ENCODE measurements at regions not wholly inside any gene's neighbourhood (a gene's known extent, or its start where the extent isn't known, plus 50 kb on each side); places are given as distances from the start of the nearest gene placed in this dataset.

GRCh38 chrY:15162211-15162610 lies 637.9 kb downstream of the NLGN4Y start:
- DNase-seq, result no peak

GRCh38 chrY:15179890-15180289 lies 655.6 kb downstream of the NLGN4Y start:
- no peak for DNase-seq

GRCh38 chrY:15229056-15229455 lies 704.7 kb downstream of the NLGN4Y start:
- DNase-seq, result no peak

GRCh38 chrY:15239596-15240132 lies 715.3 kb downstream of the NLGN4Y start:
- no peak for DNase-seq

DNA sequence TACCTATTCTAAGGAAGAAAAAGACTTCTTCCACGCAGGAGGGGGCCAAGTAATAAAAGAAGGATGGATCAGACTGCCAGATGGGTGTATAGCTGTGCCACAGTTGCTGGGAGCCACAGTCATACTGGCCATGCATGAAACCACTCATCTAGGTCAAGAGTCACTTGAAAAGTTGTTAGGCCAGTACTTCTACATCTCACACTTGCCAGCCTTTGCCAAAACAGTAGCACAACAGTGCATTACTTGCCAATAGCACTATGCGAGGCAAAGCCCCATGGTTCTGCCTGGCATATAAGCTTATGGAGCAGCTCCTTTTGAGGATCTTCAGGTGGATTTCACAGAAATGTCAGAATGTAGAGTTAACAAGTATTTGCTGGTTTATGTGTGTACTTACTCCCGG lies 735.0 kb downstream of the NLGN4Y start:
- no peak for DNase-seq

DNA sequence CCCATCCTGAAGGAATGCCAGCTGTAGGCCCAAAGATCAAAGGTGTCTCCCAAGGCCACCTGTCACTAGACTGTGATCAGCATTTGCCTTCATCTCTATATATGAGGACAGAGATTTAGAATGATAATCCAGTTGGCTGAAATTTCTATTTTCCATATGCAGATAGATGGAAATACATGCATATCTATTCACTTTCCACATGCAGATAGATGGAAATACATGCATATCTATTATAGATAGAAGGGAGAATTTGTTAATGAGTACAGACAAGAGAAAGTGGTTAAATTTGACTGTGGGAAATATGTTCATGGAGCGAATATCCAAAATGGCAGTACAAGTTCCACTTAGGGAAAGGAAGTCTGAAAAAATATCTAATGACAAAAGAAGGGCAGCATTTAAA lies 762.2 kb downstream of the NLGN4Y start:
- DNase-seq, result no peak

- DNase-seq, result no peak
These were observed 765.5 kb downstream of the NLGN4Y start for GRCh38 chrY:15289821-15290220.

GRCh38 chrY:15292881-15293280 lies 768.6 kb downstream of the NLGN4Y start:
- no peak for DNase-seq

DNA sequence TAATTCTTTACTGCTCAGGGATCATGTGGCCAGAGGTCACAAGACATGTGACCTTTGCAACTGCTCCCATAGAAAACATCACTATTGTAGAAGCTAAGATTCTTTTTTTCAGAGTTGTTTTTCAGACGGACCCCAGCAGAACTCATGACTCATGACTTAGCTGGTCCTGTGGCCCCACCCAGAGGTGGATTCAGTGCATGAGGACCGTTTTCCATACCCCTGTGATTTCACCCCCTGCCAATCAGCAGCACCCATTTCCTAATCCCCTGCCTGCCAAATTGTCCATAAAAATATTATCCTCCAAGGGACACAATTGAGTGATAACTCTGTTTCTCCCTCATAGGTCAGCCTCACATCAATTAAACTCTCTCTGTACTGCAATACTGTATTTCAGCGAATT lies 777.5 kb downstream of the NLGN4Y start:
- no peak for DNase-seq

- DNase-seq, result no peak
These were observed 787.8 kb downstream of the NLGN4Y start for GRCh38 chrY:15312166-15312565.

DNA sequence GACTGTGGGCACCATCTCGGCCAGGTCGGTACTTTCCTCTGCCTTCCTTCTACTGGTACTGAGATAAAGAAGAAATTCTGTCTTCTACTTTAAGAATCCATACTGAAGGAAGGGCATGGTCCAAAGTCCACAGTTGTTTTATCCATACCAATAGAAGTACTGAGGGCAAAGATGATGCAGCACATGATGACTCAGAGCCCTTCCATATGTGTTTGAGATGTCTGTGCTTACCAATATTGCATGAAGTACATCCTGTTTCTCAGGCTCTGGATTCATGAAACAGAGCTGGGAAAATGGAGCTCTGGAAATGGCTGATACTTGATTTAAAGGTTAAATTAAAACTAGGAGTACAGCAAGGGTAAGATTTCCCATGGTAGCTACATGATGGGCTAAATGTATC lies 799.9 kb downstream of the NLGN4Y start:
- DNase-seq, result no peak

DNA sequence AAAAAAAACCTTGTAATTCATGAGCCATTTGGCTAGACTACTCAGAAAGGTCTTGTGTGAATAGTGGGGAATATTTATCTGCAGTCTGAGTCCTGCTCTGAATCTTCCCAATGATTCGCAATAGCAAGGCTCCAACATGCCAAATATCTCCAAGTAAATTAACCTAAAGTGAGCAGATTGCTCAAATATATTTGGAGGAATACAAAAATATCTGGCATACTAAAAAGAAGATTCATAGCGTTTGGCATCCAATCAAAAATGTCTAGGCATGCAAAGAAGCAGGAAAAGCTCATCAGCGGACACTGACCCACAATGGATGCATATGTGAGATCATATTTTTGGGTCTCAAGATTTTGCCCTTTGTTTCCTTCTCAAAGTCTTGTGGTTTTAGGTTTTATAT lies 800.9 kb downstream of the NLGN4Y start:
- DNase-seq, result no peak

- no peak for DNase-seq
These were observed 802.3 kb downstream of the NLGN4Y start for GRCh38 chrY:15326673-15327072.

DNA sequence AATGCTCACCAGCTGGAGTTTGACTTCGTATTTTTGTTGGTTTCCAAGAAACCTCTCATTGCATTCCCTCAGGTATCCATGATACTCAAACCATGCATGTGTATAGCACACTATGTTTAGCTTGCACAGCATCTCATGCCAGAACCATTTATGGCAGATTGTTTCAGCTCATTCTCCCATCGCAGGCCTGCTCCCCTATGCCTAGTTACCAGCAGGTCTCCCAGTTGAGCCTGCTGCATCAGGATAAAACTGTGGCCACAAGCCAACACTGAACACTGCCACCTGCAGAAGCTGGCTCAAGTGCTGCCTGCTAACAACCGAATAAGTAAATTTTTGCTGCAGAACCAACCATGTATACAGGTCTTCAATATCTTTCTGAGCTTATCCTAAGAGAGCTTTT lies 804.5 kb downstream of the NLGN4Y start:
- no peak for DNase-seq

DNA sequence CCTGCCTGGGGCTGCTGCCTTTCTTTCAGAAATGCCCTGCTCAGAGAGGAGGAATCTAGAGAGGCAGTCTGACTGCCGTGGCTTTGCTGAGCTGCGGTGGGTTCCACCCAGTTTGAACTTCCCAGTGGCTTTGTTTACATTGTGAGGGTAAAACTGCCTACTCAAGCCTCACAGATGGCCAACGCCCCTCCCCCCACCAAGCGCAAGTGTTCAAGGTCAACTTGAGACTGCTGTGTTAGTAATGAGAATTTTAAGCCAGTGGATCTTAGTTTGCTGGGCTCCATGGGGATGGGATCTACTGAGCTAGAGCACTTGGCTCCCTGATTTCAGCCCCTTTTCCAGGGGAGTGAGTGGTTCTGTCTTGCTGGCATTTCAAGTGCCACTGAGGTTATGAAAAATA lies 819.2 kb downstream of the NLGN4Y start:
- no peak for DNase-seq

DNA sequence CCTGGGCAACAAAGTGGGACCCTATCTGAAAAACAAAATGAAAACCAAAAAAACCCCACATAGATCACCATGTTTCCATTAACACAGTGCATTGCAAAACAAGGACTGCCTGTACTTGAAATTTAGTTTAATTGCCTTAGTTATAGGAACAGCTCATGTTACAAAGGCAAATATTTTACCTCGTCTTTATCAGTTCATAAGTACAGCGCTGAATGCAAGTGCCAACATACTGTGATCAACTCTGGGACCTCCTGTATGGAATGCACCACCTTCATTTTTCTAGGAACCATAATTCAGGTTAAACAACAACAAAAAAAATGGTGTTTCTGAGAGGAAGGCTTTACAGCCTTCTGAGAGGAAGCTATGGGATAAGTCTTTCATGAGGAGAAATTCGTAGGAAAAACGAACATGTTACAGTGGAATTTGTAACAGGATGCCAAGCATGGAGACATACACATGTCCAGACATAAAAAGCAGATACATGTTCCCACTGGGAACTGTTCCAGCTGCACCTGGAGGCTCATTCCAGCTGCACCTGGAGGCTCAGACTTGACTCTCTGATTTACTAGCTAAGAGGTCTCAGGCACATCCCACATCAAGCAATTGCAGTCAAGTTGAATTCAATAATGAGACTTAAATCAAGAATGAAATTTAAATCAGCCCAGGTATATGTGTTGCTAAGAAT lies 821.3 kb downstream of the NLGN4Y start:
- DNase-seq, result no peak

GRCh38 chrY:15349351-15349750 lies 825.0 kb downstream of the NLGN4Y start:
- no peak for DNase-seq

DNA sequence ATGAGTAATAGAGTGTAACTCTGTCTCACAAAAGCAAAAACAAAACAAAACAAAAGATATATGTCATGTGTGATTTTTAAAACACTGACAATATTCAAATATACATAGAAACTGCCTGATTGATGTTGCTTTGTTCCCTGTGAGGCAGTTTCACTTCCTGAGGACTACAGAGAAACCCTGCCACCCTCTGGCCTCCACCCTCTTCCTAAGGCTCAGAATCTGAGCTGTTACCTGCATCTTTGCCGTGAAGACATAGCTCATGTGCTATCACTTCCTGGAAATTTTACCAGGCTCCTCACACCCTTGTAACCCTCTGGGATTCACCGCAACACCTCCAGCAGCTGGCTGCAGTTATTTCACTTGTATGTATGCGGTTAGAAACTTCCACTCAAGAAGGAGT lies 831.0 kb downstream of the NLGN4Y start:
- DNase-seq, result no peak

DNA sequence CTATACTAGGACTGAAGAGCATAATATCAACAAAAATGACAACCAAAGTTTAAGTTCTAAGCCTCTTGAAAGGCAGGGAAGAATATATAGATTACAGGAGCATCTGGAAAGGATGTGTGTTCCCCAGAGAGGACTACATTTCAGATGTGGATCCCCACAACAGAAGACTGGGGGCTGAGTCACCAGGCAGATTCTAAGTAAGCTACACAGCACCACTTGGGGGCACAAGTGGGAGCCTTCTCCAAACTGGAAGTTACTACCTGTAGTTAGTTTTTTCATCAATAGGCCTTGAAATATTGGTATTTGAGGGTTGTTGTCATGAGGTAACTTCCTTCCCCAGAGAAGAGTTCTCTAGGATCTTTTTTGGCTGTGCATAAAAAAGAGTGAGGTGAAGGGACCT lies 836.1 kb downstream of the NLGN4Y start:
- DNase-seq, result no peak

GRCh38 chrY:15364996-15365395 lies 840.7 kb downstream of the NLGN4Y start:
- DNase-seq, result no peak

GRCh38 chrY:15368786-15369185 lies 844.5 kb downstream of the NLGN4Y start:
- no peak for DNase-seq

- DNase-seq, result no peak
These were observed 860.8 kb downstream of the NLGN4Y start for GRCh38 chrY:15385178-15385577.

DNA sequence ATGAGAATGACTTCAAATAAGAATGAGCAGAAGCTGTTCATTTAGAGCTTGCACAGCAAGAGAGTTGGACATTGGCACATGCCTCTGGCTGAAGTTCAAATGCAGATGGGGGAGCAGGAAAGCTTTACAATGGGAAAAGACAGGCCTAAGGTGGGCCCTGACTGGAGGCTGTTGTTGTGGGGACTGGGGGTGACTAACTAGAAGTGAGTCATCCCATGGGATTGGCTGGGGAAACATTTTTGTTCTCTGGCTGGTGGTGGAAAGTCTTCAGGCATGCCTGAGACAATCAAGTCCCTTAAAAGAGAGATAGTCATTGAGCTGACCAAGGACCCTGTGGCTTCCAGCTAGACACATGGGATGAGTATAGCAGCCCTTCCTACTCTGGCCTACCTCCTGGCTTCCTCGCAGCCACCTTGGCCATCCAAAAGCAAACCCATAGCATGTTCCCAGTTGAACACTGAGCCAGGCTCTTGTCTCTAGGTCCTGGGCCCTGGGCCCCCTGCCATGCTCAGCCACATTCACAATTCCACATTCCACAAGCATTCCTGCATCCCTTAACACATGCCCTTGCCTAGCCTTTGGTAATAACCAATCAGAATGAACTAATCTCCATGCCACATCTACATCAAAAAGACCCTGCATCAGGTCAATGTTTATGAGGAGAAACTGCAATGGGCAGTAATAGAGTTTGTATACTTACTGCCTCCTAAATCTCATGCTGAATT lies 873.4 kb downstream of the NLGN4Y start:
- no peak for DNase-seq

DNA sequence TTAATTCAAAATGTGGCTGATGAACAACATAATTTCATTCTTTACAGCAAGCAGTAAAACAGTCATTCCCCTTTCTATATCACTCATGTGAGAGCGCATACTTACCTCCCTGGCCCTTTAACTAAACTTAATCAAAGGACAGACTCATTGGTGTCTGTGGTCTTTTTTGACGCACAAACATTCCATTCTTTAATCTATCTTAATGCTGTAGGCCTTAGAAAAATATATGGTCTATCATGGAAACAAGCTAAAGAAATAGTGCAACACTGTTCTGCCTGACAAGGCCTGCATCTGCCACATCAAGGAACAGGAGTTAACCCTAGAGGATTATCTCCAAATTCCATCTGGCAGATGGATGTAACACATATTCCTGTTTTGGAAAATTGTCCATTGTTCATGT lies 878.1 kb downstream of the NLGN4Y start:
- DNase-seq, result no peak

DNA sequence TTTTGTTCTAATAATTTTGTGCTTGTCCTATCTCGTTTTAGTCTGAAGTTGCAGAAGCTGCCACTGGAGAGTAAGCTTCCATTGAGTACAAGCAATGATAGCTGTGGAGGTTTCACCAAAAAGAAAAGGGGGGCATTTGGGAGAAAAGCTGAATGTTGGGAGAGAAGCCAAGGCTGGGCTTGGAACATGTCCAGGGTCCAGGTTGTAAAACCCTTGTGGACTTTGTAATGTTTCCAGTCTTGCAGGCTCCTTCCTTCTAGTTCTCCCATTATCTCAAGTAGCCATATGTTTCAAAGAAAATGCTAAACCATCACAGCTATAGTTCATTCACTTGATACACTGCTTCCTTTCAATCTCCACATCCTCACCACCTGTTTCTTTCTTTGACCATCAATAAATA lies 880.2 kb downstream of the NLGN4Y start:
- no peak for DNase-seq

Data from stimulated activated CD4-positive, alpha-beta T cell treated with anti-CD3 and anti-CD28 coated beads, Interleukin-4, amount 100 ng/mL, for 24 hours (primary cell).